ENCODE measurements at regions not wholly inside any gene's neighbourhood (a gene's known extent, or its start where the extent isn't known, plus 50 kb on each side); places are given as distances from the start of the nearest gene placed in this dataset.

DNA sequence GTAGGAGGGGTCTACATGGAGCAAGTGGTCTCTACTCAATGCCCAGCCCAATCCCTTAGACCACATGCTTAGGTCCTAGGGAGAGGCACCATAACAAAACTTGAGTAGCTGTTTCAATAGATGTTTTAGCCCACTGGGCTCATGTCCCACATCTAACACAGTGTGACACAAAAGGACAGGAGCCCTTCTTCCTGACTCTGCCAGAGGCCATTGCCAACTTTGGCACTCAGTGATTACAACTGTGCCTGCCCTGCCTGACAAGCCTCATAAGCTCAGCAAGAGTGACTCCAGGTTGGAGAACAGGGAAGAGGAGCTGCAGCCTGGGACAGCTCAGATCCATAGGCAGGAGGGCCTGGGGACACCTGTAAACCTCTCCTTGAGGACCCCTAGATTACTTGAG is 230.8 kb downstream of the ENC1 start:
- Histone ChIP-seq H3K9ac (no peak overlapping the region), H2AFZ (peak overlapping the region; percentile 31), H3K27ac (no peak overlapping the region)

GRCh38 chr5:74409166-74409706 is 231.3 kb downstream of the ENC1 start:
- peak overlapping the region; percentile 13 for H3K27ac ChIP-seq
- no peak overlapping the region for H3K9ac ChIP-seq
- H3K4me3 ChIP-seq (ENCODE audit: low read depth, low read length), result no peak overlapping the region
- no peaks in the 10 kb centered on the region for H3K79me2 ChIP-seq
- no peaks in the 10 kb centered on the region for H3K27me3 ChIP-seq (ENCODE audit: control insufficient read depth, insufficient read depth, low read length)
- TF ChIP-seq, protein P1, sequence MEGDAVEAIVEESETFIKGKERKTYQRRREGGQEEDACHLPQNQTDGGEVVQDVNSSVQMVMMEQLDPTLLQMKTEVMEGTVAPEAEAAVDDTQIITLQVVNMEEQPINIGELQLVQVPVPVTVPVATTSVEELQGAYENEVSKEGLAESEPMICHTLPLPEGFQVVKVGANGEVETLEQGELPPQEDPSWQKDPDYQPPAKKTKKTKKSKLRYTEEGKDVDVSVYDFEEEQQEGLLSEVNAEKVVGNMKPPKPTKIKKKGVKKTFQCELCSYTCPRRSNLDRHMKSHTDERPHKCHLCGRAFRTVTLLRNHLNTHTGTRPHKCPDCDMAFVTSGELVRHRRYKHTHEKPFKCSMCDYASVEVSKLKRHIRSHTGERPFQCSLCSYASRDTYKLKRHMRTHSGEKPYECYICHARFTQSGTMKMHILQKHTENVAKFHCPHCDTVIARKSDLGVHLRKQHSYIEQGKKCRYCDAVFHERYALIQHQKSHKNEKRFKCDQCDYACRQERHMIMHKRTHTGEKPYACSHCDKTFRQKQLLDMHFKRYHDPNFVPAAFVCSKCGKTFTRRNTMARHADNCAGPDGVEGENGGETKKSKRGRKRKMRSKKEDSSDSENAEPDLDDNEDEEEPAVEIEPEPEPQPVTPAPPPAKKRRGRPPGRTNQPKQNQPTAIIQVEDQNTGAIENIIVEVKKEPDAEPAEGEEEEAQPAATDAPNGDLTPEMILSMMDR (IDR thresholded peaks at IDR 0.05), result no peak
- no peaks in the 10 kb centered on the region for H3K36me3 ChIP-seq (ENCODE audit: control insufficient read depth, insufficient read depth, low read length)
- H2AFZ ChIP-seq, result peak overlapping the region; percentile 39
- H3K4me1 ChIP-seq, result peaks cover 23% of the 10 kb centered on the region
- no peaks in the 10 kb centered on the region for H3K9me3 ChIP-seq (ENCODE audit: control insufficient read depth, low read length)
- no peak overlapping the region for H3K4me2 ChIP-seq (ENCODE audit: low read length)

More for the DNA sequence above, 230.8 kb downstream of the ENC1 start:
- TF ChIP-seq, protein P1 (IDR thresholded peaks at IDR 0.05), result no peak
- Histone ChIP-seq H3K4me3 (ENCODE audit: low read depth, low read length) (no peak overlapping the region), H3K4me2 (ENCODE audit: low read length) (no peak overlapping the region), H3K4me1 (peaks cover 20% of the 10 kb centered on the region), H3K79me2 (no peaks in the 10 kb centered on the region), H3K36me3 (ENCODE audit: control insufficient read depth, insufficient read depth, low read length) (no peaks in the 10 kb centered on the region), H3K27me3 (ENCODE audit: control insufficient read depth, insufficient read depth, low read length) (no peaks in the 10 kb centered on the region), H3K9me3 (ENCODE audit: control insufficient read depth, low read length) (no peaks in the 10 kb centered on the region)

- Histone ChIP-seq H3K27ac (peak overlapping the region; percentile 13), H2AFZ (peak overlapping the region; percentile 39), H3K27me3 (ENCODE audit: control insufficient read depth, insufficient read depth, low read length) (no peaks in the 10 kb centered on the region), H3K4me3 (ENCODE audit: low read depth, low read length) (no peak overlapping the region), H3K4me2 (ENCODE audit: low read length) (no peak overlapping the region), H3K4me1 (peaks cover 23% of the 10 kb centered on the region), H3K9ac (no peak overlapping the region), H3K9me3 (ENCODE audit: control insufficient read depth, low read length) (no peaks in the 10 kb centered on the region), H3K36me3 (ENCODE audit: control insufficient read depth, insufficient read depth, low read length) (no peaks in the 10 kb centered on the region), H3K79me2 (no peaks in the 10 kb centered on the region)
- TF ChIP-seq, protein P1 (IDR thresholded peaks at IDR 0.05), result no peak
Observed at GRCh38 chr5:74408150-74409043, 232.1 kb downstream of the ENC1 start.

GRCh38 chr5:74407701-74408100 is 232.8 kb downstream of the ENC1 start:
- no peak overlapping the region for H3K27ac ChIP-seq

More at GRCh38 chr5:74407701-74408100, 232.8 kb downstream of the ENC1 start:
- TF ChIP-seq, protein P1 (IDR thresholded peaks at IDR 0.05), result no peak
- Histone ChIP-seq H2AFZ (no peak overlapping the region), H3K9me3 (ENCODE audit: control insufficient read depth, low read length) (no peaks in the 10 kb centered on the region), H3K9ac (no peak overlapping the region), H3K36me3 (ENCODE audit: control insufficient read depth, insufficient read depth, low read length) (no peaks in the 10 kb centered on the region), H3K79me2 (no peaks in the 10 kb centered on the region), H3K27me3 (ENCODE audit: control insufficient read depth, insufficient read depth, low read length) (no peaks in the 10 kb centered on the region), H3K4me3 (ENCODE audit: low read depth, low read length) (no peak overlapping the region), H3K4me1 (peaks cover 23% of the 10 kb centered on the region), H3K4me2 (ENCODE audit: low read length) (no peak overlapping the region)

Measured in parathyroid adenoma (tissue), 2 donors.